HEK293 (cell line): ENCODE measurements at regions not wholly inside any gene's neighbourhood (a gene's known extent, or its start where the extent isn't known, plus 50 kb on each side); places are given as distances from the start of the nearest gene placed in this dataset.

ENCODE experiments used
- CTCF ChIA-PET: fragments of 350-600 bp; formaldehyde crosslinking; extraction: SDS; loops from one replicate; lab custom pipeline; 2021; ENCODE audit warnings: antibody characterized with exemption; lab: Yijun Ruan, JAX
- POLR2A ChIA-PET: fragments of 300-600 bp; formaldehyde crosslinking; extraction: SDS; loops from one replicate; lab custom pipeline; 2020; ENCODE audit warnings: antibody characterized with exemption, inconsistent platforms; lab: Yijun Ruan, JAX
- H3K27ac ChIP-seq: fragments of 200-500 bp; sonication (Bioruptor generic); 2 replicates; pipeline ENCODE4 v1.5.1; 2014; ENCODE audit warnings: low read depth, low read length, control low read depth, inconsistent platforms; ENCODE audit errors: extremely low read depth
- H3K36me3 ChIP-seq, 2 experiments: fragments of 200-500 bp in 1 of 2; sonication (Bioruptor generic) in 1 of 2; 1 replicate in 1 of 2; 2 replicates in 1 of 2; pipeline ENCODE4 v1.5.1; 2014 to 2017; ENCODE audit warnings: inconsistent platforms in 2 of 2, low read length in 2 of 2; ENCODE audit not compliant: control insufficient read depth in 2 of 2, insufficient read depth in 1 of 2
- H3K4me1 ChIP-seq: fragments of 200-500 bp; sonication (Bioruptor generic); 2 replicates; pipeline ENCODE4 v1.5.1; 2014; ENCODE audit warnings: mild to moderate bottlenecking, low read length, inconsistent platforms; ENCODE audit not compliant: control insufficient read depth, insufficient read depth
- H3K4me3 ChIP-seq: 2 replicates; pipeline ENCODE4 v1.5.1; 2011; ENCODE audit warnings: low read depth, mild to moderate bottlenecking, control low read depth, low read length, moderate library complexity
- H3K9me3 ChIP-seq: fragments of 200-500 bp; sonication (Bioruptor generic); 2 replicates; pipeline ENCODE4 v1.5.1; 2014; ENCODE audit warnings: low read depth, low read length, inconsistent platforms; ENCODE audit not compliant: control insufficient read depth, insufficient read depth
- BCL11A ChIP-seq: fragments of 450-650 bp; formaldehyde crosslinking; IDR thresholded peaks from 2 replicates; pipeline ENCODE4 v1.5.1; 2016; ENCODE audit warnings: low read depth, missing biosample characterization, missing genetic modification characterization
- KLF10 ChIP-seq: fragments of 450-650 bp; IDR thresholded peaks from 2 replicates; pipeline ENCODE4 v1.5.1; 2018; ENCODE audit warnings: missing biosample characterization, mild to moderate bottlenecking, missing genetic modification characterization
- PBX3 ChIP-seq: sonication (generic); formaldehyde crosslinking; IDR thresholded peaks from 2 replicates; pipeline ENCODE4 v1.8.1; 2022; ENCODE audit warnings: mild to moderate bottlenecking, moderate library complexity, missing genetic modification reagents
- PRDM4 ChIP-seq: fragments of 450-650 bp; formaldehyde crosslinking; IDR thresholded peaks from 2 replicates; pipeline ENCODE4 v1.5.1; 2017; ENCODE audit warnings: missing biosample characterization, missing genetic modification characterization
- REST ChIP-seq: fragments of 450-650 bp; formaldehyde crosslinking; IDR thresholded peaks from 2 replicates; pipeline ENCODE4 v1.5.1; 2016; ENCODE audit warnings: missing biosample characterization, missing genetic modification characterization
- SP7 ChIP-seq: fragments of 450-650 bp; formaldehyde crosslinking; IDR thresholded peaks from 2 replicates; pipeline ENCODE4 v1.5.1; 2016; ENCODE audit warnings: missing biosample characterization, missing genetic modification characterization
- TRIM28 ChIP-seq: IDR thresholded peaks from 2 replicates; pipeline ENCODE4 v1.6.1; 2011; ENCODE audit warnings: low read length, control low read depth, borderline replicate concordance
- ZFP69B ChIP-seq: fragments of 450-650 bp; formaldehyde crosslinking; IDR thresholded peaks from 2 replicates; pipeline ENCODE4 v1.5.1; 2016; ENCODE audit warnings: missing biosample characterization, missing genetic modification characterization
- ZIC2 ChIP-seq: fragments of 450-650 bp; formaldehyde crosslinking; IDR thresholded peaks from 2 replicates; pipeline ENCODE4 v1.5.1; 2016; ENCODE audit warnings: missing biosample characterization, missing genetic modification characterization
- ZNF140 ChIP-seq: fragments of 450-650 bp; formaldehyde crosslinking; IDR thresholded peaks from 2 replicates; pipeline ENCODE4 v1.5.1; 2016; ENCODE audit warnings: missing biosample characterization, missing genetic modification characterization
- ZNF157 ChIP-seq: fragments of 450-650 bp; formaldehyde crosslinking; IDR thresholded peaks from 2 replicates; pipeline ENCODE4 v1.5.1; 2016; ENCODE audit warnings: missing biosample characterization, missing genetic modification characterization
- ZNF223 ChIP-seq: fragments of 450-650 bp; formaldehyde crosslinking; IDR thresholded peaks from 2 replicates; pipeline ENCODE4 v1.5.1; 2016; ENCODE audit warnings: missing biosample characterization, missing genetic modification characterization
- ZNF513 ChIP-seq: fragments of 450-650 bp; IDR thresholded peaks from 2 replicates; pipeline ENCODE4 v1.5.1; 2018; ENCODE audit warnings: missing biosample characterization, missing genetic modification characterization
- ZNF521 ChIP-seq: fragments of 450-650 bp; formaldehyde crosslinking; IDR thresholded peaks from 2 replicates; pipeline ENCODE4 v1.5.1; 2017; ENCODE audit warnings: missing biosample characterization, mild to moderate bottlenecking, missing genetic modification characterization
- ZNF529 ChIP-seq: fragments of 450-650 bp; formaldehyde crosslinking; IDR thresholded peaks from 2 replicates; pipeline ENCODE4 v1.5.1; 2017; ENCODE audit warnings: missing genetic modification characterization, missing biosample characterization; ENCODE audit not compliant: insufficient replicate concordance
- ZNF530 ChIP-seq: fragments of 450-650 bp; formaldehyde crosslinking; IDR thresholded peaks from 2 replicates; pipeline ENCODE4 v1.5.1; 2016; ENCODE audit warnings: low read depth, missing biosample characterization, missing genetic modification characterization
- ZNF585B ChIP-seq: fragments of 450-650 bp; formaldehyde crosslinking; IDR thresholded peaks from 2 replicates; pipeline ENCODE4 v1.5.1; 2016; ENCODE audit warnings: missing biosample characterization, missing genetic modification characterization
- ZNF707 ChIP-seq: fragments of 450-650 bp; formaldehyde crosslinking; IDR thresholded peaks from 2 replicates; pipeline ENCODE4 v1.5.1; 2016; ENCODE audit warnings: missing biosample characterization, missing genetic modification characterization
- TF ChIP-seq, protein P1 (sequence below): fragments of 450-650 bp; formaldehyde crosslinking; IDR thresholded peaks from 2 replicates; pipeline ENCODE4 v1.5.1; 2016; ENCODE audit warnings: missing biosample characterization, missing genetic modification characterization, borderline replicate concordance

GRCh38 chr2:10190737-10191532 lies 68.4 kb downstream of the RRM2 start:
- H3K4me1 ChIP-seq = no peaks in the 10 kb centered on the region
- H3K4me3 ChIP-seq = no peak overlapping the region
- TF ChIP-seq ZNF513 (no peak), PBX3 (no peak), TRIM28 (no peak), ZNF521 (tag by site-specific recombination) (no peak), ZNF585B (tag by site-specific recombination) (no peak), SP7 (tag by site-specific recombination) (no peak), BCL11A (tag by site-specific recombination) (no peak), KLF10 (tag by site-specific recombination) (no peak), ZNF140 (no peak), ZFP69B (tag by site-specific recombination) (no peak), ZNF530 (no peak), ZNF157 (no peak), REST (no peak), ZNF529 (no peak), ZNF707 (tag by site-specific recombination) (no peak), ZNF223 (tag by site-specific recombination) (no peak), ZIC2 (tag by site-specific recombination) (no peak), PRDM4 (tag by site-specific recombination) (no peak)
- TF ChIP-seq, protein P1, sequence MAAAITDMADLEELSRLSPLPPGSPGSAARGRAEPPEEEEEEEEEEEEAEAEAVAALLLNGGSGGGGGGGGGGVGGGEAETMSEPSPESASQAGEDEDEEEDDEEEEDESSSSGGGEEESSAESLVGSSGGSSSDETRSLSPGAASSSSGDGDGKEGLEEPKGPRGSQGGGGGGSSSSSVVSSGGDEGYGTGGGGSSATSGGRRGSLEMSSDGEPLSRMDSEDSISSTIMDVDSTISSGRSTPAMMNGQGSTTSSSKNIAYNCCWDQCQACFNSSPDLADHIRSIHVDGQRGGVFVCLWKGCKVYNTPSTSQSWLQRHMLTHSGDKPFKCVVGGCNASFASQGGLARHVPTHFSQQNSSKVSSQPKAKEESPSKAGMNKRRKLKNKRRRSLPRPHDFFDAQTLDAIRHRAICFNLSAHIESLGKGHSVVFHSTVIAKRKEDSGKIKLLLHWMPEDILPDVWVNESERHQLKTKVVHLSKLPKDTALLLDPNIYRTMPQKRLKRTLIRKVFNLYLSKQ (tag by site-specific recombination) = no peak
- ChIA-PET POLR2A (interaction anchor here (0.5 kb wide), 1 partner anchor 10 kb away, joined by 4 read pairs; no protein-coding TSS in a partner anchor), CTCF (interaction anchor here (0.5 kb wide), 1 partner anchor 70 kb away, joined by 5 read pairs; no protein-coding TSS in a partner anchor)
- no peaks in the 10 kb centered on the region for H3K36me3 ChIP-seq
- no peak overlapping the region for H3K27ac ChIP-seq
- no peaks in the 10 kb centered on the region for H3K9me3 ChIP-seq
